ENCODE measurements at regions not wholly inside any gene's neighbourhood (a gene's known extent, or its start where the extent isn't known, plus 50 kb on each side); places are given as distances from the start of the nearest gene placed in this dataset.
"Not testable (repeated sequence)": the region's sequence is repeated elsewhere in the genome, so short reads cannot be mapped to it uniquely, and the experiment has no call there.

- not testable (repeated sequence) for TF ChIP-seq CTCF (IDR thresholded peaks at IDR 0.05); ETV6 (CRISPR knock-in tag; IDR thresholded peaks at IDR 0.05); ZBTB43 (CRISPR knock-in tag; IDR thresholded peaks at IDR 0.05); TEAD4 (CRISPR knock-in tag; IDR thresholded peaks at IDR 0.05); ATF2 (CRISPR knock-in tag; IDR thresholded peaks at IDR 0.05; ENCODE audit: borderline replicate concordance, low read depth); ATF1 (CRISPR knock-in tag; IDR thresholded peaks at IDR 0.05)
Observed at GRCh38 chr9:85804847-85805133, 63.0 kb upstream of the AGTPBP1 start.
